SK-N-SH (cell line): ENCODE measurements at regions not wholly inside any gene's neighbourhood (a gene's known extent, or its start where the extent isn't known, plus 50 kb on each side); places are given as distances from the start of the nearest gene placed in this dataset.

Experiments used
- CTCF ChIA-PET: fragments of 300-600, 350-600 bp; formaldehyde crosslinking; extraction: SDS; loops from one replicate; lab custom pipeline; 2021; lab: Yijun Ruan, JAX
- POLR2A ChIA-PET: fragments of 350-600 bp; sonication (Branson Sonifier 250); formaldehyde crosslinking; extraction: SDS; loops from one replicate; lab custom pipeline; 2020; ENCODE audit warnings: antibody characterized with exemption, inconsistent platforms; lab: Yijun Ruan, JAX
- DNase-seq: peaks from one replicate; pipeline ENCODE4 v3.0.0; 2012
- H2AFZ ChIP-seq: fragments of 200-600 bp; sonication (generic); 2 replicates; pipeline ENCODE4 v1.8.1; 2016; ENCODE audit warnings: antibody characterized with exemption, mild to moderate bottlenecking, low read depth
- H3F3A ChIP-seq: fragments of 200-600 bp; sonication (generic); replicated peaks from 2 replicates; pipeline ENCODE3; 2016; ENCODE audit warnings: antibody characterized with exemption, mild to moderate bottlenecking; ENCODE audit not compliant: insufficient read depth
- H3K27ac ChIP-seq, 2 experiments: fragments of 200-500 bp in 1 of 2; fragments of 200-600 bp in 1 of 2; sonication (Bioruptor generic) in 1 of 2; sonication (generic), shearing (Covaris generic) in 1 of 2; 2 replicates each; pipeline versions ENCODE4 v1.5.1 to v1.6.1; 2014 to 2016; ENCODE audit warnings: low read depth in 2 of 2, inconsistent platforms in 1 of 2, low read length in 1 of 2, mild to moderate bottlenecking in 1 of 2, mixed read lengths in 1 of 2
- H3K27me3 ChIP-seq: fragments of 200-600 bp; sonication (generic), shearing (Covaris generic); 2 replicates; pipeline ENCODE4 v1.6.1; 2016; ENCODE audit warnings: mixed run types; ENCODE audit not compliant: insufficient read depth
- H3K36me3 ChIP-seq, 2 experiments: fragments of 200-500 bp in 1 of 2; fragments of 200-600 bp in 1 of 2; sonication (Bioruptor generic) in 1 of 2; sonication (generic) in 1 of 2; replicated peaks in 1 of 2; 2 replicates each; pipeline versions ENCODE3 to v1.5.1; 2014 to 2016; ENCODE audit warnings: low read length in 1 of 2, mild to moderate bottlenecking in 1 of 2; ENCODE audit not compliant: insufficient read depth in 2 of 2, control insufficient read depth in 1 of 2
- H3K4me1 ChIP-seq, 2 experiments: fragments of 200-500 bp in 1 of 2; fragments of 200-600 bp in 1 of 2; sonication (Bioruptor generic) in 1 of 2; sonication (generic), shearing (Covaris generic) in 1 of 2; 2 replicates each; pipeline versions ENCODE4 v1.5.1 to v1.6.1; 2014 to 2016; ENCODE audit warnings: low read depth in 1 of 2, low read length in 1 of 2, mixed run types in 1 of 2; ENCODE audit not compliant: insufficient read depth in 2 of 2, control insufficient read depth in 1 of 2
- H3K4me2 ChIP-seq: fragments of 200-600 bp; sonication (generic), shearing (Covaris generic); 2 replicates; pipeline ENCODE4 v1.6.1; 2017; ENCODE audit warnings: mixed run types
- H3K4me3 ChIP-seq, 2 experiments: fragments of 200-500 bp in 1 of 2; fragments of 200-600 bp in 1 of 2; sonication (Bioruptor generic) in 1 of 2; sonication (generic), shearing (Covaris generic) in 1 of 2; 2 replicates each; pipeline versions ENCODE4 v1.5.1 to v1.8.1; 2014 to 2016; ENCODE audit warnings: low read depth in 2 of 2, inconsistent platforms in 1 of 2, low read length in 1 of 2, mild to moderate bottlenecking in 1 of 2, mixed read lengths in 1 of 2, moderate library complexity in 1 of 2
- H3K79me2 ChIP-seq: fragments of 200-600 bp; sonication (generic); 2 replicates; pipeline ENCODE4 v1.8.1; 2017; ENCODE audit warnings: mild to moderate bottlenecking; ENCODE audit not compliant: insufficient read depth
- H3K9ac ChIP-seq: fragments of 200-600 bp; sonication (generic); 2 replicates; pipeline ENCODE4 v1.6.1; 2017; ENCODE audit warnings: mixed run types
- H3K9me2 ChIP-seq: fragments of 200-600 bp; sonication (generic); 2 replicates; pipeline ENCODE4 v1.6.1; 2017; ENCODE audit warnings: mixed run types
- H3K9me3 ChIP-seq: fragments of 200-600 bp; sonication (generic); 2 replicates; pipeline ENCODE4 v1.6.1; 2017; ENCODE audit warnings: mixed run types, mild to moderate bottlenecking, moderate library complexity
- H4K20me1 ChIP-seq: fragments of 200-600 bp; sonication (generic); 2 replicates; pipeline ENCODE4 v1.6.1; 2017; ENCODE audit warnings: mild to moderate bottlenecking, mixed run types; ENCODE audit not compliant: insufficient read depth
- ELF1 ChIP-seq: IDR thresholded peaks from 2 replicates; pipeline ENCODE4 v1.4.0; 2012
- FOSL2 ChIP-seq: IDR thresholded peaks from 2 replicates; pipeline ENCODE4 v1.4.0; 2012; ENCODE audit warnings: low read depth, mild to moderate bottlenecking, moderate library complexity, borderline replicate concordance
- GABPA ChIP-seq: IDR thresholded peaks from 2 replicates; pipeline ENCODE4 v1.4.0; 2012; ENCODE audit warnings: low read depth, mild to moderate bottlenecking
- JUND ChIP-seq: IDR thresholded peaks from 2 replicates; pipeline ENCODE4 v1.4.0; 2012
- MEF2A ChIP-seq: IDR thresholded peaks from 2 replicates; pipeline ENCODE4 v1.4.0; 2012; ENCODE audit warnings: low read depth, borderline replicate concordance
- MXI1 ChIP-seq: IDR thresholded peaks from 2 replicates; pipeline ENCODE4 v1.6.1; 2012; ENCODE audit warnings: mild to moderate bottlenecking, low read depth, low read length, improper control_type of control experiment
- NFIC ChIP-seq: IDR thresholded peaks from 2 replicates; pipeline ENCODE4 v1.4.0; 2012; ENCODE audit warnings: borderline replicate concordance
- POLR2AphosphoS5 ChIP-seq: IDR thresholded peaks from 2 replicates; pipeline ENCODE4 v1.6.1; 2012; ENCODE audit warnings: low read depth, low read length
- RFX5 ChIP-seq: IDR thresholded peaks from 2 replicates; pipeline ENCODE4 v1.6.1; 2012; ENCODE audit warnings: mild to moderate bottlenecking, improper control_type of control experiment, low read length
- RXRA ChIP-seq: IDR thresholded peaks from 2 replicates; pipeline ENCODE4 v1.4.0; 2012; ENCODE audit warnings: low read depth, mild to moderate bottlenecking, borderline replicate concordance
- SMC3 ChIP-seq: IDR thresholded peaks from 2 replicates; pipeline ENCODE4 v1.6.1; 2012; ENCODE audit warnings: low read depth, low read length, improper control_type of control experiment
- TAF1 ChIP-seq: IDR thresholded peaks from 2 replicates; pipeline ENCODE4 v1.6.1; 2012; ENCODE audit warnings: low read depth, mild to moderate bottlenecking, low read length, moderate library complexity, borderline replicate concordance
- YY1 ChIP-seq: IDR thresholded peaks from 2 replicates; pipeline ENCODE4 v1.4.0; 2012; ENCODE audit warnings: low read depth, mild to moderate bottlenecking
- WGBS: methylation state at CpG from one replicate; pipeline ENCODE4 v1.1.6; 2017; ENCODE audit warnings: low lambda C conversion rate; 5-methylcytosine and 5-hydroxymethylcytosine counted together
- TF ChIP-seq, protein P1 (sequence below): IDR thresholded peaks from 2 replicates; pipeline ENCODE4 v1.6.1; 2012; ENCODE audit warnings: mild to moderate bottlenecking, low read depth, low read length, moderate library complexity
- TF ChIP-seq, protein P2 (sequence below): IDR thresholded peaks from 2 replicates; pipeline ENCODE4 v1.4.0; 2012; ENCODE audit warnings: low read depth, borderline replicate concordance

DNA sequence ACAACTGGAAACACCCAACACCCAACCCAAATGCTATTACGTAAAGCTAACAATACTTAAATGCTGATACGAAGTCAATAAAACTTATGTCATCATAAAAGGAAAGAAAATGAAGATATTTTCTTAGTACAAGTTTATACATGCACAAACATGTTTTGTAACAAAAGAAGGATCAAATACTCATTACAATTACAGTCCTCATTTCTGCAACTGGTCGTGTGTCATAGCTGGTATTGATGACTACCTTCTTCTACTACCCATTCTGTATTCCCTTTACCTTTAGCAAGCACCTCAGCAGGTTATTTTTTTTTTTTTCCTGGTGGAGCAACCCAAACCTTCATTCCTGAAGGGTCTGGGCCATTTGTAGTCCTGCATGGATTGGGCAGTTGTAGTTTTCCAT, 1298.5 kb downstream of the SUCLG1 start:
- no peak overlapping the region for H2AFZ ChIP-seq
- TF ChIP-seq JUND (no peak), SMC3 (no peak), RXRA (no peak), RFX5 (no peak)
- TF ChIP-seq, all 33 proteins: peak for 0
- POLR2A ChIA-PET = no interaction called here
- H3K27me3 ChIP-seq = no peaks in the 10 kb centered on the region
- no peaks in the 10 kb centered on the region for H3K9me2 ChIP-seq
- 11% methylated on average over 3 of the region's 3 CpGs for WGBS
- H3K4me1 ChIP-seq = no peaks in the 10 kb centered on the region
- DNase-seq = no peak
- H3K9ac ChIP-seq = no peak overlapping the region
- H3K4me2 ChIP-seq = no peak overlapping the region
- CTCF ChIA-PET = no interaction called here
- no peak overlapping the region for H3K4me3 ChIP-seq
- no peak overlapping the region for H3K27ac ChIP-seq
- H3K9me3 ChIP-seq = no peaks in the 10 kb centered on the region
- H4K20me1 ChIP-seq = no peaks in the 10 kb centered on the region
- H3K36me3 ChIP-seq = no peaks in the 10 kb centered on the region
- no peaks in the 10 kb centered on the region for H3F3A ChIP-seq
- no peaks in the 10 kb centered on the region for H3K79me2 ChIP-seq

DNA sequence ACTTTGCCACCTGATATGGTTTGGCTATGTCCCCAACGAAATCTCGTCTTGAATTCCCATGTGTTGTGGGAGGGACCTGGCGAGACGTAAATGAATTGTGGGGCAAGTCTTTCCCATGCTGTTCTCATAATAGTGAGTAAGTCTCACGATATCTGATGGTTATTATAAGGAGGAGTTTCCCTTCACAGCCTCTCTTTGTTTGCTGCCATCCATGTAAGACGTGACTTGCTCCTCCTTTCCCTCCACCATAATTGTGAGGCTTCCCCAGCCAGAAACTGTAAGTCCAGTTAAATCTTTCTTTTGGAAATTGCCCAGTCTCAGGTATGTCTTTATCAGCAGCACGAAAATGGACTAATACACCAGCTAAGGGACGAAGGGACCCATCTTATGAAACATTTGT, 1303.3 kb downstream of the SUCLG1 start:
- 7% methylated on average over 8 of the region's 8 CpGs for WGBS
- ChIA-PET POLR2A (no interaction called here), CTCF (no interaction called here)
- Histone ChIP-seq H3K4me1 (no peaks in the 10 kb centered on the region), H3K27me3 (no peaks in the 10 kb centered on the region), H4K20me1 (no peaks in the 10 kb centered on the region), H3K27ac (no peak overlapping the region), H3K79me2 (no peaks in the 10 kb centered on the region), H3K9ac (no peak overlapping the region), H3K9me2 (no peaks in the 10 kb centered on the region)
- no peak for TF ChIP-seq MXI1
- no peak for TF ChIP-seq ELF1
- no peak for TF ChIP-seq POLR2AphosphoS5
- TF ChIP-seq, all 33 proteins: peak for 0
- Histone ChIP-seq H3K4me2 (no peak overlapping the region), H3K4me3 (no peak overlapping the region), H3K9me3 (no peaks in the 10 kb centered on the region), H3F3A (no peaks in the 10 kb centered on the region), H3K36me3 (no peaks in the 10 kb centered on the region), H2AFZ (no peak overlapping the region)
- no peak for DNase-seq

DNA sequence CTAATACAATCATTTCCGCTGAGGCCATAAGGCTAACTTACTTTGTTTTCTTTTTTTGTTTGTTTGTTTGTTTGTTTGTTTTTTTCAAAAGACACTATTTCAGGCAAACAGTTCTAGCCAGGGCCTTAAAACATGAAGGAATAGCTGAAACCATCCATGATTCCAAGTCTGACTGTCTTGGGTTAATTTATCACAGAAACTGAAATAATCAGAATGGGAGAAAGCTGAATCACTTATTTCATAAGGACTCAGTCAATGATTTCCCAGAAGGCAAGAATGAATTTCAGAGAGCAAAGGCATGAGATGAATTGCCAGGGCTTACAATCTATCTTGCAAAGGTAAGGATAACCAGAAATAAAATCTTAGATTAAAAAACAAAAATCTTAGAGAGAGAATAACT, 1315.1 kb downstream of the SUCLG1 start:
- H3K4me1 ChIP-seq = no peaks in the 10 kb centered on the region
- H3K79me2 ChIP-seq = no peaks in the 10 kb centered on the region; the same call in 1 of the 2 replicates
- POLR2A ChIA-PET = no interaction called here
- no peaks in the 10 kb centered on the region for H3K27me3 ChIP-seq
- no peaks in the 10 kb centered on the region for H4K20me1 ChIP-seq
- TF ChIP-seq RXRA (no peak), NFIC (no peak), TAF1 (no peak), RFX5 (no peak), FOSL2 (no peak), YY1 (no peak), GABPA (no peak), MEF2A (no peak), JUND (no peak), MXI1 (no peak)
- TF ChIP-seq, protein P1, sequence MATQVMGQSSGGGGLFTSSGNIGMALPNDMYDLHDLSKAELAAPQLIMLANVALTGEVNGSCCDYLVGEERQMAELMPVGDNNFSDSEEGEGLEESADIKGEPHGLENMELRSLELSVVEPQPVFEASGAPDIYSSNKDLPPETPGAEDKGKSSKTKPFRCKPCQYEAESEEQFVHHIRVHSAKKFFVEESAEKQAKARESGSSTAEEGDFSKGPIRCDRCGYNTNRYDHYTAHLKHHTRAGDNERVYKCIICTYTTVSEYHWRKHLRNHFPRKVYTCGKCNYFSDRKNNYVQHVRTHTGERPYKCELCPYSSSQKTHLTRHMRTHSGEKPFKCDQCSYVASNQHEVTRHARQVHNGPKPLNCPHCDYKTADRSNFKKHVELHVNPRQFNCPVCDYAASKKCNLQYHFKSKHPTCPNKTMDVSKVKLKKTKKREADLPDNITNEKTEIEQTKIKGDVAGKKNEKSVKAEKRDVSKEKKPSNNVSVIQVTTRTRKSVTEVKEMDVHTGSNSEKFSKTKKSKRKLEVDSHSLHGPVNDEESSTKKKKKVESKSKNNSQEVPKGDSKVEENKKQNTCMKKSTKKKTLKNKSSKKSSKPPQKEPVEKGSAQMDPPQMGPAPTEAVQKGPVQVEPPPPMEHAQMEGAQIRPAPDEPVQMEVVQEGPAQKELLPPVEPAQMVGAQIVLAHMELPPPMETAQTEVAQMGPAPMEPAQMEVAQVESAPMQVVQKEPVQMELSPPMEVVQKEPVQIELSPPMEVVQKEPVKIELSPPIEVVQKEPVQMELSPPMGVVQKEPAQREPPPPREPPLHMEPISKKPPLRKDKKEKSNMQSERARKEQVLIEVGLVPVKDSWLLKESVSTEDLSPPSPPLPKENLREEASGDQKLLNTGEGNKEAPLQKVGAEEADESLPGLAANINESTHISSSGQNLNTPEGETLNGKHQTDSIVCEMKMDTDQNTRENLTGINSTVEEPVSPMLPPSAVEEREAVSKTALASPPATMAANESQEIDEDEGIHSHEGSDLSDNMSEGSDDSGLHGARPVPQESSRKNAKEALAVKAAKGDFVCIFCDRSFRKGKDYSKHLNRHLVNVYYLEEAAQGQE = no peak
- TF ChIP-seq, protein P2, sequence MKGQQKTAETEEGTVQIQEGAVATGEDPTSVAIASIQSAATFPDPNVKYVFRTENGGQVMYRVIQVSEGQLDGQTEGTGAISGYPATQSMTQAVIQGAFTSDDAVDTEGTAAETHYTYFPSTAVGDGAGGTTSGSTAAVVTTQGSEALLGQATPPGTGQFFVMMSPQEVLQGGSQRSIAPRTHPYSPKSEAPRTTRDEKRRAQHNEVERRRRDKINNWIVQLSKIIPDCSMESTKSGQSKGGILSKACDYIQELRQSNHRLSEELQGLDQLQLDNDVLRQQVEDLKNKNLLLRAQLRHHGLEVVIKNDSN = no peak
- TF ChIP-seq, all 33 proteins: peak for 0
- DNase-seq = no peak
- Histone ChIP-seq H3K9me2 (no peaks in the 10 kb centered on the region), H3K36me3 (no peaks in the 10 kb centered on the region), H3K4me3 (no peak overlapping the region), H3K27ac (no peak overlapping the region), H3K9ac (no peak overlapping the region), H3F3A (no peaks in the 10 kb centered on the region), H3K4me2 (no peak overlapping the region), H2AFZ (no peak overlapping the region), H3K9me3 (no peaks in the 10 kb centered on the region)
- 6% methylated on average over 1 of the region's 1 CpG for WGBS
- CTCF ChIA-PET = no interaction called here
